Thymus (tissue), 11 donors: ENCODE measurements at regions not wholly inside any gene's neighbourhood (a gene's known extent, or its start where the extent isn't known, plus 50 kb on each side); places are given as distances from the start of the nearest gene placed in this dataset.

Source experiments
- DNase-seq, 9 donors: peaks; one replicate each; pipeline ENCODE4 v3.0.0-alpha.2; 2013; ENCODE audit warnings: low spot score in 9 of 9, low read depth in 6 of 9, missing footprints in 1 of 9
- H3K27ac ChIP-seq, 2 donors: one replicate each; pipeline ENCODE4 v1.5.1; 2013; ENCODE audit warnings: control low read depth in 1 of 2, low read depth in 1 of 2, low read length in 1 of 2, mild to moderate bottlenecking in 1 of 2, moderate library complexity in 1 of 2
- H3K27me3 ChIP-seq, 2 donors: one replicate each; pipeline ENCODE4 v1.5.1; 2013; ENCODE audit warnings: low read length in 1 of 2; ENCODE audit not compliant: control insufficient read depth in 2 of 2, insufficient read depth in 1 of 2
- H3K36me3 ChIP-seq, 2 donors: one replicate each; pipeline ENCODE4 v1.5.1; 2013; ENCODE audit warnings: low read length in 1 of 2, mild to moderate bottlenecking in 1 of 2, moderate library complexity in 1 of 2; ENCODE audit not compliant: control insufficient read depth in 2 of 2, insufficient read depth in 2 of 2
- H3K4me1 ChIP-seq, 2 donors: one replicate each; pipeline ENCODE4 v1.5.1; 2013; ENCODE audit warnings: low read length in 2 of 2; ENCODE audit not compliant: control insufficient read depth in 2 of 2, insufficient read depth in 2 of 2
- H3K4me3 ChIP-seq, 2 donors: one replicate each; pipeline ENCODE4 v1.5.1; 2013; ENCODE audit warnings: low read length in 2 of 2, control low read depth in 1 of 2, mild to moderate bottlenecking in 1 of 2
- H3K9me3 ChIP-seq, 2 donors: one replicate each; pipeline ENCODE4 v1.5.1; 2013; ENCODE audit warnings: low read length in 1 of 2, mild to moderate bottlenecking in 1 of 2; ENCODE audit not compliant: control insufficient read depth in 2 of 2, insufficient read depth in 1 of 2
- WGBS: extraction: QIAGEN DNeasy Blood & Tissue Kit; methylation state at CpG from one replicate; pipeline ENCODE4 v1.1.7; 2013; 5-methylcytosine and 5-hydroxymethylcytosine counted together
- donor health status: healthy.

GRCh38 chr2:203654826-203655225 is 51.6 kb upstream of the CD28 start:
- Histone ChIP-seq H3K4me1 (peaks cover 17 to 22% of the 10 kb centered on the region in 2 donors), H3K27ac (no peak overlapping the region)
- no peak for DNase-seq

GRCh38 chr2:203656522-203657287 is 49.7 kb upstream of the CD28 start:
- Histone ChIP-seq H3K9me3 (no peaks in the 10 kb centered on the region), H3K36me3 (no peaks in the 10 kb centered on the region), H3K4me1 (peaks cover 10 to 18% of the 10 kb centered on the region in 2 donors), H3K27ac (peak overlapping the region in 1 of 2 donors; percentile 42), H3K27me3 (no peaks in the 10 kb centered on the region), H3K4me3 (no peak overlapping the region)
- 78% methylated on average over 10 of the region's 10 CpGs for WGBS
- peak in 1 of 9 donors; percentile 49 for DNase-seq

More at GRCh38 chr2:203654826-203655225, 51.6 kb upstream of the CD28 start:
- 95% methylated on average over 3 of the region's 3 CpGs for WGBS
- no peaks in the 10 kb centered on the region for H3K27me3 ChIP-seq
- H3K36me3 ChIP-seq, result no peaks in the 10 kb centered on the region
- no peak overlapping the region for H3K4me3 ChIP-seq
- no peaks in the 10 kb centered on the region for H3K9me3 ChIP-seq
